Parathyroid adenoma (tissue), 2 donors: ENCODE measurements at regions not wholly inside any gene's neighbourhood (a gene's known extent, or its start where the extent isn't known, plus 50 kb on each side); places are given as distances from the start of the nearest gene placed in this dataset.

Experiments used
- H2AFZ ChIP-seq: fragments of 300-600 bp; sonication (generic); one replicate; pipeline ENCODE4 v1.7.0; 2017; ENCODE audit warnings: antibody characterized with exemption, mild to moderate bottlenecking
- H3K27ac ChIP-seq: fragments of 300-600 bp; sonication (generic); one replicate; pipeline ENCODE4 v1.7.0; 2017
- H3K27me3 ChIP-seq: fragments of 300-600 bp; sonication (generic); one replicate; pipeline ENCODE4 v1.7.0; 2017; ENCODE audit warnings: low read length; ENCODE audit not compliant: control insufficient read depth, insufficient read depth
- H3K36me3 ChIP-seq: fragments of 300-600 bp; sonication (generic); one replicate; pipeline ENCODE4 v1.7.0; 2017; ENCODE audit warnings: low read length; ENCODE audit not compliant: control insufficient read depth, insufficient read depth
- H3K4me1 ChIP-seq: fragments of 300-600 bp; sonication (generic); one replicate; pipeline ENCODE4 v1.7.0; 2017; ENCODE audit warnings: control low read depth
- H3K4me2 ChIP-seq: fragments of 300-600 bp; sonication (generic); one replicate; pipeline ENCODE4 v1.7.0; 2017; ENCODE audit warnings: low read length
- H3K4me3 ChIP-seq: fragments of 300-600 bp; sonication (generic); one replicate; pipeline ENCODE4 v1.7.0; 2017; ENCODE audit warnings: low read depth, low read length
- H3K79me2 ChIP-seq: fragments of 300-600 bp; sonication (generic); one replicate; pipeline ENCODE4 v1.7.0; 2017; ENCODE audit warnings: control low read depth
- H3K9ac ChIP-seq: fragments of 300-600 bp; sonication (generic); one replicate; pipeline ENCODE4 v1.7.0; 2017; ENCODE audit warnings: mild to moderate bottlenecking
- H3K9me3 ChIP-seq: fragments of 300-600 bp; sonication (generic); one replicate; pipeline ENCODE4 v1.7.0; 2017; ENCODE audit warnings: low read length; ENCODE audit not compliant: control insufficient read depth
- CTCF ChIP-seq: fragments of 300-600 bp; sonication (generic); IDR thresholded peaks from one replicate; pipeline ENCODE4 v1.7.0; 2017; ENCODE audit warnings: antibody characterized with exemption, mild to moderate bottlenecking
- donor health status: primary hyperparathyroidism.

GRCh38 chr13:50141375-50141975 lies 126.2 kb downstream of the KCNRG start:
- no peak overlapping the region for H3K4me3 ChIP-seq
- H3K9me3 ChIP-seq, result no peaks in the 10 kb centered on the region
- no peak overlapping the region for H2AFZ ChIP-seq
- no peaks in the 10 kb centered on the region for H3K79me2 ChIP-seq
- no peak for TF ChIP-seq CTCF
- H3K27ac ChIP-seq, result no peak overlapping the region
- no peaks in the 10 kb centered on the region for H3K4me1 ChIP-seq
- H3K9ac ChIP-seq, result no peak overlapping the region
- no peaks in the 10 kb centered on the region for H3K36me3 ChIP-seq
- no peak overlapping the region for H3K4me2 ChIP-seq
- no peaks in the 10 kb centered on the region for H3K27me3 ChIP-seq

DNA sequence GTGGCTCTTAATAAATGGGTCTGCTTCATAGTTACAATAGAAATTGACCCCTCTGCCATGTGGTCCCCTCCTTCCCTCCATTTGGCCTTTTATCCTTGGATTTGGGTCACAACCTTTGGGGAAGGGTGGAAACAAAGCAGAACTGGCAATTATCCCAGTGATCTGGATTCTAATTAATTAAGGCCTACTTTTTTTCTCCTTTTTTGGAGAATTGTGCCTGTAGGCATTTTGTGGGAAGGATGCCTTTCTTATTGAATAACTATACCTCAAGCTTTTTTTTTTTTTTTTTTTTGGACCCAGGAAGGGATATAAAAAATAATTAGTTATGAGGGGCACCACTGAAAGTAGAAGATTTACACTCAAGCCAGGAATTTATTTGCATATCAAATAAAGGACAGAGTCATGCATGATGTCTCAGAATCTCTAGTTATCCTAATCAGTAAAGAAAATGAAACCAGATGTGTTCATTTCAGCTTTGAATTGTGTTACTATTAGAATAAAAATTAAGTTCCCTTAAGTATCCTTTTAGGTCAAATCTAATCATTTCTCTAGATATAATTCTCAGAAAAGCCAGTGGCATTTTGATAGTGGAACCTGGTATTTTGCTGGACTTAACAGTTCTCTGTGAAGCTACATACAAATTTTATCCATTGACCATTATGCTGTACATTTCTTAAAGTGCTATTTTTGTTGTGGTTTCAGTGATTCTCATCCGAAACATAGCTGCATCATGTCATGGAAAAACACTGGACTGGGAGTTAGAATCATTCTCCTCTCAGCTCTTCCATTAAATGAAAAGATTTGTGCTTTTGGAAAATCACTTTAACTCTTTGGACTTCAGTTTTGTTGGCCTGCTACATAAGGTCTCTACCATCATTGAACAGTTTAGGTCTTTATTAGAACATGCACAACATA lies 129.3 kb downstream of the KCNRG start:
- Histone ChIP-seq H3K4me1 (no peaks in the 10 kb centered on the region), H3K9ac (no peak overlapping the region), H2AFZ (no peak overlapping the region), H3K4me2 (no peak overlapping the region), H3K36me3 (no peaks in the 10 kb centered on the region), H3K9me3 (no peaks in the 10 kb centered on the region), H3K27me3 (no peaks in the 10 kb centered on the region), H3K79me2 (no peaks in the 10 kb centered on the region), H3K27ac (no peak overlapping the region), H3K4me3 (no peak overlapping the region)
- TF ChIP-seq CTCF, result no peak

GRCh38 chr13:50149214-50149613 lies 134.0 kb downstream of the KCNRG start:
- no peak overlapping the region for H3K9ac ChIP-seq
- H3K4me1 ChIP-seq, result no peaks in the 10 kb centered on the region
- H2AFZ ChIP-seq, result no peak overlapping the region
- no peaks in the 10 kb centered on the region for H3K36me3 ChIP-seq
- H3K27me3 ChIP-seq, result no peaks in the 10 kb centered on the region
- no peak overlapping the region for H3K4me2 ChIP-seq
- H3K9me3 ChIP-seq, result no peaks in the 10 kb centered on the region
- no peak for TF ChIP-seq CTCF
- H3K4me3 ChIP-seq, result no peak overlapping the region
- no peak overlapping the region for H3K27ac ChIP-seq
- H3K79me2 ChIP-seq, result no peaks in the 10 kb centered on the region

- Histone ChIP-seq H3K27ac (no peak overlapping the region), H3K9me3 (no peaks in the 10 kb centered on the region), H3K9ac (no peak overlapping the region), H3K27me3 (no peaks in the 10 kb centered on the region), H3K4me3 (no peak overlapping the region), H2AFZ (no peak overlapping the region), H3K36me3 (no peaks in the 10 kb centered on the region), H3K4me1 (no peaks in the 10 kb centered on the region), H3K79me2 (no peaks in the 10 kb centered on the region), H3K4me2 (no peak overlapping the region)
- TF ChIP-seq CTCF, result no peak
These were observed 134.7 kb downstream of the KCNRG start for GRCh38 chr13:50149932-50150331.
